GM21526 (cell line): ENCODE measurements at regions not wholly inside any gene's neighbourhood (a gene's known extent, or its start where the extent isn't known, plus 50 kb on each side); places are given as distances from the start of the nearest gene placed in this dataset.
"Not testable (repeated sequence)": the region's sequence is repeated elsewhere in the genome, so short reads cannot be mapped to it uniquely, and the experiment has no call there.

ENCODE experiments used
- ATAC-seq: cut with Tn5 transposase; IDR thresholded peaks from one replicate; pipeline ENCODE4 v1.9.1; 2021; ENCODE audit warnings: moderate library complexity; ENCODE audit not compliant: unreplicated experiment, low FRiP score

DNA sequence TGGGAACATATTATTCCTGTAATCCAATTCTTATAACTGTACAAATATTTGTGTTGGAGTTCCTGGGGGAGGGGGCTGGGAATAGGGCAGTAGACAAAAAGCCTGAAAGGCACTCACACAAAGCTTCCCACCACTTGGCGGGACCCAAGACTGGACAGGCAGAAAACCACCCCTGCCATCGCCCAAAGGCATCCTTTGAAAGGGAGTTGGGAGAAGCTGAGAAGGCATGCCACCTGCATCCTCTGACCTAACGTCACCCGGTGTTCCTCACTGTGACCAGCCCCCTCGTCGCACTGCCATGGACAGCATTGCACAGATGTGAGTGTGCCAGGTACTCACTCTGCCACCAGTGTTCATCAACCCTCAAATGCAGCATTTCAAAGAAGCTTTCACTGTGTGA, 80.6 kb upstream of the SMIM23 start:
- no peak for ATAC-seq

DNA sequence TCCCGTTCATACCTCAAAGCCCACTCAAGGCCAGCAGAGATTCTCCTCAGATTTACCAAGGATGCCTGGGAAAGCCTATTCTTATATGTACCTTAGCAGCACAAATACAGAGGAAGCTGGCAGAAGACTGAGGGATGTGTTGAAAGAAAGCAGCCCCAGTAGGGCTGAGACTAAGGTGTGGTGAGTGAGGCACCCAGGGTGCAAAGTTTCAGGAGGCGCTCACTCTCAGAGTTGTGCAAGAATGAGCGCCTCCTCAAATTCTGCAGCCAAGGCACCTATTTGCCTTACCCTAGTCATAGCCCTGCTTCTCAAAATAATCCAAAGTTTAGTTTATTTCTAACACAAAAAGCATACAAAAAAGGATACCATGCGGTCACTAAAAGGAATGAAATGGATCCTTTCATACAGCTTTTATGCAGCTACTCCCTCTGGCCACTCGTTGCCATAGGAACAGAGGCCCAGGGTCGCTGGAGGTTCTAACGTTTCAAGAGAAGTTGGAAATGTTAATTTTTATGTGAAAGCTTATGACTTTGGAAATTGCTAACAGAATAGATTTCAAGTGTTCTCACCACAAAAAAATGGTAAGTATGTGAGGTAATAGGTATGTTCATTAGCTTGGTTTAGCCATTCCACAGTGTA, 79.7 kb upstream of the SMIM23 start:
- no peak for ATAC-seq

DNA sequence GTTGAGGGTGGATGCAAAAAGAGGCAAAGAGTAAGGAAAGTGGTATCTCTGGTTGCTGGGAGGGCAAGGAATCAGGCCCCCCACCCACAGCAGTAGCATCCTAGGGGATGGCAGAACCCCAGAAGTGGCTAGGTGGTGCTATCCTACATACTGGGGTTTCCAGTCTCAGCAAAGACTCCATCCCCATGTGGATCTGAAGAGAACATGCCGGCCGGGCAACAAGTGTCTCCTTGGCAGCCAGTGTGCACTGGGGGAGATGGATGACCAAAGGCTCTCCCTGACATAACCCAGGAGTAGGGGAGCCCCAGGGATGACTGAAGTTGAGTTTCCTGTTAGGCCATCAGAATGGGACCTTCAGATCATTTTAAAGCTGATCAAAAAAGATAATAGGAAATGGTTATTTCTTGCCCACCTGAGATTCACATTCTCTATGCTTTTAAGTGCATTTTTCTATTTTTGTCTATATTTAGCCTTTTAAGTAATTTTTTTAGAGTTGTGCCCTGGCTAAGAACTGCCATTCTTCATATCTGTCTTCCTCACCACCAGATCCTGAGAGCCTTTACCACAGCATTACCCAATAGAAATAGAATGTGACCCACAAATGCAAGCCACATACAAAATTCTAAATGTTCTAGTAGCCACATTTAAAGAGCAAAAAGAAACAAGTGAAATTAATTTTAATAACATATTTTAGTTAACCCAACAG, 78.7 kb upstream of the SMIM23 start:
- no peak for ATAC-seq

DNA sequence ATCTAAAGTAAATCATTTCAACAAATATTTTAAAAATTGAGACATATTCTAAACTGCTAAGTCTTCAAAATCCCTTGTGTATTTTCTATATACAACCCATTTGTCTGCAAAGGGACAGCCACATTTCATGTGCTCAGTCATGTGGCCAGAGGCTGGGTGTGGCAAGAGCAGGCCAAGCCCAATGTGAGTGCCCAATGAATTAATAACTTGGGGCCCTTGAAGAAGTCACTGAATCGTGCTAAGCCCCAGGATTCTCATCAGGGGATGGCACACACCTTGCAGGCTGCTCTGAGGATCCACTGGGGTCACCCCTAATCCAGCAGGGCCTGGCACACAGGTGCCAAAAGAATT, 78.2 kb upstream of the SMIM23 start:
- ATAC-seq: no peak

DNA sequence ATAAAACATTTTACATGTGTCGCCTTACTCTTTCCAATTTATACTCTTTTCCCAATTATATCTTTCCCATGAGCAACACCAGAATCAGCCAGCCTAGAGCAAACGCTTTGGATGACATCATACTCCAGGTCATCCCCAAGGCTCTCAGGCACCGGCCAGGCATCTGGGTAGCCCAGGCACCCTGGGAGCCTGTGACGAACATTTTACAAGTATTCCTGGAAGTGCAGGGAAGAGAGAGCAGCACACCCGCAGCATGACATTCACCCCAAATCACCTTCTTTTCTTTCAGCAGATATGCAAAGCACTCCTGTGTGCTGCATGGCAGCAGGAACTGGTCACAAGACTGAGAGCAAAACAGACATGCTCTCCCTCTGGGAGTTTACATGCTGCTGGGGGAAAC, 75.7 kb upstream of the SMIM23 start:
- no peak for ATAC-seq

DNA sequence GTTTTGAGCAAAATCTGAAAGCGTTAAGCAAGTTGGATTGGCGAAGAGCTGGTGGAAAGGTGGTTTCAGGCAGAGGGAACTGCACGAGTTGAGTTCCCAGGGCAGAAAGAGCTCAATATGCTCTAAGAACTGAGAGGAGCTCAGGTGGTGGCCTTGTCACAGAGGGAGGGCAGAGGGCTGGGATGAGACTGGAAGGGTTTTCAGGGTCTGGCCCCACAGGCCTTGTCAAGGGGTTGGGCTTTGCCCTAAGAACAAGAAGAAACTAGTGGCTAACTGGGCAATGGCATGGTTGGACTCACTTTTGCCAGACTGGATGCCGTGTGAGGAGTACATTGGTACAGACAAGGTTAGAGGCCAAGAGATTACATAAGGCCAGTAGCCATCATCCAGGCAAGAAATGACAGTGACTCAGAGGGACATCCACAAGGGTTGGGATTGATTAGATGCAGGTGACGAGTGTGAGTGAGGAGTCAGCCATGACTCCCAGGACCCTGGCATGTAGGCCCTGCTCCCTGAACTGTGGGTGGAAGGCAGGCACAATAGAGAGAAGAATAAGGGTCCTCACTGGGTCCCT, 75.1 kb upstream of the SMIM23 start:
- ATAC-seq: no peak

DNA sequence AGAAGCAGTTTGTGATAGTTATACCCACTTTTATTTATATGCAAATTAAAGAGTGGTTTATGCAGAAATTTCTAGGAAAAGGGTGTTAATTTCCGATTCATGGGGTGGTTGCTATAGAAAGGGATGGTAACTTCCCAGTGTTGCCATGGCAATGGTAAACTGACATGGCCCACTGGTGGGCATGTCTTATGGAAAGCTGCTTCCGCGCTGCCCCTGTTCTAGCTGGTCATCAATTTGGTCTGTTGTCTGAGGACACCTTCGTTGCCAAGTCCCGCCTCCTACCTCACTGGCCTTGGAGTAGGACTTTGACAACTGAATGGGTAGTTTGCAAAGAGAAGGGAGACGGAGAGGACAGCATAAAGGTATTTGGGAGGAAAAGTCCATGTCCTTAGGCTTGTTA, 74.0 kb upstream of the SMIM23 start:
- no peak for ATAC-seq

DNA sequence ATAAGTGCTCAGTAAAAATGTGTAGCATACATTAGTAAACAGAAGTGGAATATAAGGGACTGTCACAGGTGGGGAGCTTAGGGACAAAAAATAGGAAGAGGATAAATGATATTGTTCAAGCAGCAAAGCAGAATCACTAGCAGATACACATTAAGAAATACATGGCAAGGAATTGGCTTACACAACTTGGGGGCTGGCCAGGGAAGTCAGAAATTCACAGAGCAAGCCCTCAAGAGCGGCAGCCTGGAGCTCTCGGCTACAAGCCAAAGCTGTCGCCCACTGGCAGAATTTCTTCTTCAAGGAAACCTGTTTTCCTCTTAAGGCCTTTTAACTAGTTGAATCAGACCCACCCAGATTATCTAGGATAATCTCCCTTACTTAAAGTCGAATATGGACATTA, 73.0 kb upstream of the SMIM23 start:
- ATAC-seq: no peak

DNA sequence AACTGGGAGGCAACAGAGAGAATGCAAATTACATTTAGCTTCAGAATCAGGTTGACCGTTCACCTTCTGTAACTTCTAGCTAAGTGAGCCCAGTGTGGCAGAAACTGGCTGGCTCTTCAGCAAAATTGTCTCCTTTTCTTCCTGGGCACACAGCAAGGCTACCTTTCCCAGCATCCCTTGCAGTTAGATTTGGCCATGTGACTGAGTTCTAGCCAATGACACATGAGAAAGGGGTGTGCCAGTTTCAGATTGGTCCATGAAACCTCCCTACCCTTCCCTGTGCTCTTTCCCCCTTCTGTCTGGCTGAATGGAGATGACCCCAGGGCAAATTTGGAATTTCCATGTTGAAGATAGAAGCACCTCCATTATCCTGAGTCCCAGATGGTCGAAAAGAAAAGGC, 72.5 kb upstream of the SMIM23 start:
- no peak for ATAC-seq

DNA sequence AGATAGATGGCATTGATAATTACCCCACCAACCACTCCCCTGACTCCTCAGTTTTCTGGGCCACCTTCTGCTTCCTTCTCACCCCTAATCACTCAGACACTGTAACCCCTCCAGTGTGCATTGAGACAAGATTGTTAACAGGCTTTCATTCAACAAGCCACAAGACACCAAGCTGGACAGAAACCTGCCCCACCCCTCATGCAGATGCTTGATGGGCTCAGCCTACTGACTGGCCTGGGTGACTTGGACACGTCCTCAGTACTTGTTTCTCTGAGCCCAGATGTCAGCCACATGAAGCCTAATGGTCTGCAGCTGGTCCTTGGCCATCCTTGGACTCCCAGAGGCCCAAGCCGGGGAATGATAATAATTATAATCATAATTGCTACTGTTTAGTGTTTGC, 71.4 kb upstream of the SMIM23 start:
- ATAC-seq: no peak

DNA sequence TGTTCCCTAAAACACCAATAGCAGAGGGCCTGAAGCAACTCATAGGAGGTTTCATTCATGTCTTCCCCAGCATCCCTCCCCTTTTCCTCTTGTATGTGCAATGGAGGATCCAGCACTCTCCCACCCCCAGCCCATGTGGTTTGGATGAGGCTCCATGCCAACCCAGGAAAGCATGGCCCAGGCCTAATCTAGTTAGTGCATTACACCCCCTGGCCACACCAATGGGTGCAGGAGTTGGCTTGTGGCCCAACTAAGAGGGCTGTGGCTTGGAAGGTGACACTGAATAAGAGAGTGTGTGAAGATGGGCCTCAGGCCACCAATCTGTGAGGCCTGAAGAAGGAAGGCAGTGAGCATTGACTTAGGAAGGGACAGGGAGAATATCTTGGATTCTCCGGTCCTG, 70.8 kb upstream of the SMIM23 start:
- no peak for ATAC-seq

DNA sequence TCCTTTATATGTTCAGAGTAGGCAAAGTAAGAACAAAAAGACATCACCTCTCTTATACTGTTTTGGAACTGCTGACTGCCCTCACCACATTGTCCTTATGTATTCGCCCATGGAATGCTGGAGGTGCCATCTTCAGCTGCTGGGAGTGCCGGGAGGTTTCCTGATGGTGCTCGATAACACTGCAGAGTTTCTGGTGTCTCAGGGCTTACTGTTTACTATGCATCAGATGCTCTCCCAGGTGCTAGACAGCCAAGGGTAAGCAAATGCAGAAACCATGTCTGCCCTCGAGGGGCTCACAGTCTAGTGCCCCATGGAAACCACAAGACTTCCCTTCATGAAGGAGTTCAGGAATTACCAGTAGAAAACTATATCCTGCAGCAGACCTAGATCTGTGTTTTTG, 70.1 kb upstream of the SMIM23 start:
- no peak for ATAC-seq

DNA sequence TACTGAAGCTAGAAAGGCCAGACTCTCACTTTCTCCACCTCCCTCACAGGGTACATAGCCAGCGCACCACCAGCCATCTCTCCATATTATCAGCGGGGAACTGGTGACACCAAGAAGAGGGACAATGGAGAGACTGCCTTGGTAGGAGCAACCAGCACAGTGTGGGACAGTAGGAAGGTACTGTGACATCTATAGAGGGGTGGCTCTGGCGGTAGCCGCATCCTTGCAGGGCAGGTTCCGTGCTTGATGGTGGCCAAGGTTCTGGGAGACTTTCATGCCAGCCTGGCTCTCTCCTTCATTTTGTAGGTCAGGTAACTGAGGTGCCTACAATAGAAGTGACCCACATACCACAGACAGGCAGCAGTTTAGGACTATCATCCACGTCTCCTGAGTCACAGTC, 65.5 kb upstream of the SMIM23 start:
- no peak for ATAC-seq

DNA sequence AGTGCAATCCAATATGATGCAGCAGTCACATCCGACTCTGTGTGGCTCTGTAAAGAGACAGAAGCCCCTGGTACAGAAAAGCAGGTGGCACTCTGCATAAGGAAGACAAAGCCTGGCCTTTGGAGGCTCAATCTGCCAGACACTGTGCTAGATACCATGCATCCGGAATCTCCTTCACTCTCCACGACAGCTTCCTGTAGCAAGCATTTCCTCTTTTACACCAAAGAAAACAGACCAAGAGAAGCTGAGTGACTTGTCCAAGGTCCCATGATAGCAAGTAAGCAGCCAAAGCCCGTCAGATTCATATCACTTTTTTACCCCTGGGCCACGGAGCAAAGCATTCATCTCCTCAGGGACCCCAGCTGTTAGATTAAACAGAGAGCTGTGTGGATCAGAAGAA, 64.2 kb upstream of the SMIM23 start:
- no peak for ATAC-seq

DNA sequence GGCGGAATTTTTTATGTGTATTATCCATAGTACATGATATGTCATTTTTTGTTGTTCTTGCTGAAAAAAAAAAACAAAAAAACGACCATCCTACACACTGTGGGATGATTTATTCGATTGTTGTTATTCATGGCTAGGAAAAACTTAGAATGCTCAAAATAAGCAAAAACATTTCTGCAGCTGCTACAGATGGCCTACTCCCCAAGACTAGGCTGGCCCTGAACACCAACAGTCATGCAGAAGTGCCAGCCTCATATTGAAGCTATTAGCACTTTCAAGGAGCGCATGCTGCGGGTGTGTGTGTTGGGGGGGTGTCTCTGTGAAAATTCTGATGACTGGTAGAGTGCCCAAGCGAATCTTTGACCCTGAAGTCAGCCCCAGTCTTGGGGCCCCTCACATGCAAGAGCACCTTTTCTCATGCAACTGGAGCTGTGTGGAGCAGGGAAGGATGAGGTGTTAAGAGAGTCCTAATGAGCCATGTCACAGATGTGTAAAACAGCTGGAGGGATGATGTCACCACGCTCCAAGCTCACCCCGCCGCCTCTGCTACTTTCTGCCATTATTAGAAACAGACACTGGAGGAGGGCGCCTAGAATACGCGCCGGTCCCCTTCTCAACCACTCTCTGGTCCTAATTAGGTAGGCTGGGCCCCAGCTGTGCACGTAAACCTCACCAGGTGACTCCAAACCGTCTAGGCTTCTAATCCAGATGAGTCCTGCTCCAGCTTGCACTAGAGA, 61.0 kb upstream of the SMIM23 start:
- no peak for ATAC-seq

DNA sequence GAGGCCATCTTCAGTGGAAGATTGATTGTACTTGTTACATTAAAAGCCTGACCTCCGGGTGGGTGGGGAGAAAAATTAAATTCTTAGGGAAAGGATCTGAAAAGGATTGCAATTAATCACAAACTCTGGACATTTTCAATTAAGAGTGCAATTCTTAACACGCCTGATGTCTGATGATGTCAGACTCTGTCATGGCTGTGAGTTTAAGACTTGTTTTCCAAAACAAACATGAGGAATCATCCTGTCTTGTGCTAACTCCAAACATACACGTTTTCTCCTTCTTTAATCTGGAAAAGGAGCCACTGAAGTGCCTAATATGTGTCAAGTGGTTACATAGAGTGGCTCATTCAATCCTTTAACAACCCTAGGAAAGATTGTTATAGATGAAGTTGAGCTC, 60.4 kb upstream of the SMIM23 start:
- no peak for ATAC-seq

DNA sequence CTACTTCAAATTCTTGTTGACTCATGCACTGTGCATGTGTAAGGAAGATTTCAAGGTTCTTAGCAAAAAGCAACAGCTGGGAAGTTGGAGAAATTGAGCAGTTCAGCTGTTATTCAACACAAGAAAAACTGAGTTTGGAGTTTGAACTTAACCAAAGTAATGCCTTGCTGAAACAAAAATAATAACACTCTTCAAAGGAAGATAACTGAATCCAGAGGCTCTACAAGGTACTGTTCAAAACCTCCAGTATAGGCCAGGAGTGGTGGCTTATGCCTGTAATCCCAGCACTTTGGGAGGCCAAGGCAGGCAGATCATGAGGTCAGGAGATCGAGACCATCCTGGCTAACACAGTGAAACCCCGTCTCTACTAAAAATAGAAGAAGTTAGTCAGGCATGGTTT, 58.8 kb upstream of the SMIM23 start:
- not testable (repeated sequence) for ATAC-seq

DNA sequence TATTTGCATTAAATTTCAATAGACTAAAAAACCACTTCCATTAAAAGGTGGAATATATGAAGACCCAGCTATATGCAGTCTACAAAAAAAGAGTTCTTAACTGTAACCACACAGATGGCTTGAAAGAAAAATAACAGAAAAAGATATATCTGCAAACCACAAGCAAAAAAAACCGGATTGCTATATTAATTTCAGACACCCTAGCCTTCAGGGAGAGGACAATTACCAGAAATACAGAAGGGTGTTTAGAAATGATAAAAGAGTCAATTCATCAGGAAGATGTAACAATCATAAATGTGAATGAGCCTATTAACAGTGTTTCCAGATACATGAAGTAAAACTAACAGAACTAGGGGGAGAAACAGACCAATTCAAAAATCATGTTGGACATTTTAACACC, 56.9 kb upstream of the SMIM23 start:
- no peak for ATAC-seq
